HG03196 (cell line): ENCODE measurements at regions not wholly inside any gene's neighbourhood (a gene's known extent, or its start where the extent isn't known, plus 50 kb on each side); places are given as distances from the start of the nearest gene placed in this dataset.
A peak's percentile ranks its signal among the peaks of the same experiment; 100 is the strongest.

Source experiments
- ATAC-seq: cut with Tn5 transposase; IDR thresholded peaks from one replicate; pipeline ENCODE4 v1.9.1; 2021; ENCODE audit not compliant: unreplicated experiment

- ATAC-seq, result no peak
These were observed 1391.1 kb upstream of the LRRTM3 start for GRCh38 chr10:65534771-65535170.

GRCh38 chr10:65544756-65545155 lies 1381.1 kb upstream of the LRRTM3 start:
- ATAC-seq, result no peak

GRCh38 chr10:65548001-65548400 lies 1377.8 kb upstream of the LRRTM3 start:
- no peak for ATAC-seq

GRCh38 chr10:65550761-65551160 lies 1375.1 kb upstream of the LRRTM3 start:
- no peak for ATAC-seq

GRCh38 chr10:65555192-65555591 lies 1370.6 kb upstream of the LRRTM3 start:
- ATAC-seq, result no peak

GRCh38 chr10:65556006-65556405 lies 1369.8 kb upstream of the LRRTM3 start:
- no peak for ATAC-seq

- ATAC-seq, result no peak
These were observed 1366.5 kb upstream of the LRRTM3 start for GRCh38 chr10:65559369-65559768.

GRCh38 chr10:65565246-65565645 lies 1360.6 kb upstream of the LRRTM3 start:
- ATAC-seq, result no peak

- no peak for ATAC-seq
These were observed 1358.9 kb upstream of the LRRTM3 start for GRCh38 chr10:65566906-65567305.

- ATAC-seq, result peak; percentile 50
These were observed 1355.5 kb upstream of the LRRTM3 start for GRCh38 chr10:65570143-65571010.

GRCh38 chr10:65571011-65571570 lies 1354.7 kb upstream of the LRRTM3 start:
- ATAC-seq, result peak; percentile 56

GRCh38 chr10:65581426-65582026 lies 1344.3 kb upstream of the LRRTM3 start:
- ATAC-seq, result no peak

- ATAC-seq, result no peak
These were observed 1323.5 kb upstream of the LRRTM3 start for GRCh38 chr10:65602182-65602865.

- no peak for ATAC-seq
These were observed 1314.2 kb upstream of the LRRTM3 start for GRCh38 chr10:65611592-65611991.

- ATAC-seq, result no peak
These were observed 1310.8 kb upstream of the LRRTM3 start for GRCh38 chr10:65614956-65615565.

GRCh38 chr10:65618126-65618525 lies 1307.7 kb upstream of the LRRTM3 start:
- ATAC-seq, result no peak

- no peak for ATAC-seq
These were observed 1305.3 kb upstream of the LRRTM3 start for GRCh38 chr10:65620404-65621048.

- no peak for ATAC-seq
These were observed 1303.2 kb upstream of the LRRTM3 start for GRCh38 chr10:65622608-65623007.

- no peak for ATAC-seq
These were observed 1297.2 kb upstream of the LRRTM3 start for GRCh38 chr10:65628493-65629139.

- ATAC-seq, result no peak
These were observed 1265.8 kb upstream of the LRRTM3 start for GRCh38 chr10:65660006-65660405.
